ENCODE measurements at regions not wholly inside any gene's neighbourhood (a gene's known extent, or its start where the extent isn't known, plus 50 kb on each side); places are given as distances from the start of the nearest gene placed in this dataset.

- TF ChIP-seq, protein P1, sequence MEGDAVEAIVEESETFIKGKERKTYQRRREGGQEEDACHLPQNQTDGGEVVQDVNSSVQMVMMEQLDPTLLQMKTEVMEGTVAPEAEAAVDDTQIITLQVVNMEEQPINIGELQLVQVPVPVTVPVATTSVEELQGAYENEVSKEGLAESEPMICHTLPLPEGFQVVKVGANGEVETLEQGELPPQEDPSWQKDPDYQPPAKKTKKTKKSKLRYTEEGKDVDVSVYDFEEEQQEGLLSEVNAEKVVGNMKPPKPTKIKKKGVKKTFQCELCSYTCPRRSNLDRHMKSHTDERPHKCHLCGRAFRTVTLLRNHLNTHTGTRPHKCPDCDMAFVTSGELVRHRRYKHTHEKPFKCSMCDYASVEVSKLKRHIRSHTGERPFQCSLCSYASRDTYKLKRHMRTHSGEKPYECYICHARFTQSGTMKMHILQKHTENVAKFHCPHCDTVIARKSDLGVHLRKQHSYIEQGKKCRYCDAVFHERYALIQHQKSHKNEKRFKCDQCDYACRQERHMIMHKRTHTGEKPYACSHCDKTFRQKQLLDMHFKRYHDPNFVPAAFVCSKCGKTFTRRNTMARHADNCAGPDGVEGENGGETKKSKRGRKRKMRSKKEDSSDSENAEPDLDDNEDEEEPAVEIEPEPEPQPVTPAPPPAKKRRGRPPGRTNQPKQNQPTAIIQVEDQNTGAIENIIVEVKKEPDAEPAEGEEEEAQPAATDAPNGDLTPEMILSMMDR (IDR thresholded peaks at IDR 0.05), result no peak
- TF ChIP-seq POLR2A (IDR thresholded peaks at IDR 0.05), result no peak
Measured at GRCh38 chr4:129514852-129515251, 418.9 kb downstream of the C4orf33 start.
